Type B pancreatic cell (in vitro differentiated cells): ENCODE measurements at regions not wholly inside any gene's neighbourhood (a gene's known extent, or its start where the extent isn't known, plus 50 kb on each side); places are given as distances from the start of the nearest gene placed in this dataset.

Source experiments
- DNase-seq: peaks from one replicate; pipeline ENCODE4 v3.0.0; 2021; ENCODE audit warnings: mixed read lengths; ENCODE audit not compliant: unreplicated experiment; ENCODE audit errors: extremely low spot score
- H3K27ac Mint-ChIP-seq: 2 replicates; pipeline ENCODE4 v1.8.0; 2021; ENCODE audit warnings: mild to moderate bottlenecking, mixed read lengths
- H3K27me3 Mint-ChIP-seq: 2 replicates; pipeline ENCODE4 v1.8.0; 2021; ENCODE audit warnings: mixed read lengths
- H3K36me3 Mint-ChIP-seq: 2 replicates; pipeline ENCODE4 v1.8.0; 2021; ENCODE audit warnings: mixed read lengths
- H3K4me1 Mint-ChIP-seq: one replicate; pipeline ENCODE4 v1.8.0; 2021; ENCODE audit warnings: mixed read lengths; ENCODE audit not compliant: unreplicated experiment
- H3K4me3 Mint-ChIP-seq: 2 replicates; pipeline ENCODE4 v1.8.0; 2021; ENCODE audit warnings: mild to moderate bottlenecking, mixed read lengths
- H3K9me3 Mint-ChIP-seq: 2 replicates; pipeline ENCODE4 v1.8.0; 2021; ENCODE audit warnings: mixed read lengths
- CTCF ChIP-seq: fragments of 200-600 bp; sonication (generic); conservative IDR thresholded peaks from 2 replicates; pipeline ENCODE4 v1.5.0; 2021; ENCODE audit warnings: antibody characterized with exemption, mild to moderate bottlenecking

DNA sequence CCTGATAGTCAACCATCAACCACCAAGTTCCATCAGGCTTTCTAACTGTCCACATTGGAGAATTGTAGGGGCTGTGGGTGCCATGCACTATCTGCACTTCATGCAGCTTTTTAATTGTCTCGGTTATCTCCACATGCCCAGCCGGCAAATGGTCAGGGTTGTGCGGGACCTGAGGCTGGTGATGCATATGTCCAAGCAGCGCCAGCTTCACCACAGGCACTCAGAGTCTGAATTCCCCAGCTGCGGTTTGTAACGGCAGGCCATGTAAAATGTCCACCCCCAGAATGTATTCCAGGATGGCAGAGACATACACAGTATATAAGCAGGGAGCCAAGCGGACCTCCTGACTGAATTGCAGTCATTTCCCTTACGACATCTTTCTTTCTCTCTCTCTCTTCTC lies 435.6 kb downstream of the DYNC2H1 start:
- Mint-ChIP-seq H3K4me3 (no peak overlapping the region), H3K9me3 (peaks cover 6% of the 10 kb centered on the region), H3K27ac (no peak overlapping the region), H3K27me3 (no peaks in the 10 kb centered on the region), H3K36me3 (no peaks in the 10 kb centered on the region), H3K4me1 (no peaks in the 10 kb centered on the region)
- DNase-seq, result no peak
- no peak for TF ChIP-seq CTCF

DNA sequence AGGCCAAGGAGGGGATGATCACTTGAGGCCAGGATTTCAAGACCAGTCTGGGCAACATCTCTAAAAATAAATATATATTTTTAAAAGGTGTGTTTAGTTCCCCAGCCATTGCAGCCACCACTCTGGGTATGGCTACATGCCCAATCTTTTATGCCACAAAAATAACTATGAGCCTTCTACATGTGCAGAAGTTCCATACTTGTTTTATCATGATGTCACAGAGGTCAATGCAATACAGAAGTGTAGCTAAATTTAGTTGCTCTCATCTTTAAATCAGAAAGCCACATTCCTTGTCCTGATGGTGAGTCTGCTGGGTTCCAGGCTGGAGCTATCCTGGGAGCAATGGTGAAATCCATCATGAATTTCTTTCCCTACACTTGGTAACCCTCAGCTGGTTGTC lies 436.3 kb downstream of the DYNC2H1 start:
- Mint-ChIP-seq H3K4me1 (peaks cover 4% of the 10 kb centered on the region), H3K36me3 (no peaks in the 10 kb centered on the region), H3K27ac (no peak overlapping the region), H3K27me3 (no peaks in the 10 kb centered on the region), H3K9me3 (peaks cover 6% of the 10 kb centered on the region), H3K4me3 (no peak overlapping the region)
- no peak for TF ChIP-seq CTCF
- no peak for DNase-seq

- no peak overlapping the region for H3K4me3 Mint-ChIP-seq
- no peaks in the 10 kb centered on the region for H3K27me3 Mint-ChIP-seq
- no peak for TF ChIP-seq CTCF
- DNase-seq, result no peak
- no peaks in the 10 kb centered on the region for H3K36me3 Mint-ChIP-seq
- no peak overlapping the region for H3K27ac Mint-ChIP-seq
- H3K4me1 Mint-ChIP-seq, result peaks cover 8% of the 10 kb centered on the region
- H3K9me3 Mint-ChIP-seq, result peaks cover 6% of the 10 kb centered on the region
Measured at GRCh38 chr11:103546236-103546635, 437.0 kb downstream of the DYNC2H1 start.

- no peak for TF ChIP-seq CTCF
- Mint-ChIP-seq H3K4me3 (no peak overlapping the region), H3K4me1 (peaks cover 8% of the 10 kb centered on the region), H3K9me3 (peaks cover 6% of the 10 kb centered on the region), H3K27ac (no peak overlapping the region), H3K27me3 (no peaks in the 10 kb centered on the region), H3K36me3 (no peaks in the 10 kb centered on the region)
- no peak for DNase-seq
Measured at GRCh38 chr11:103547024-103547423, 437.8 kb downstream of the DYNC2H1 start.

DNA sequence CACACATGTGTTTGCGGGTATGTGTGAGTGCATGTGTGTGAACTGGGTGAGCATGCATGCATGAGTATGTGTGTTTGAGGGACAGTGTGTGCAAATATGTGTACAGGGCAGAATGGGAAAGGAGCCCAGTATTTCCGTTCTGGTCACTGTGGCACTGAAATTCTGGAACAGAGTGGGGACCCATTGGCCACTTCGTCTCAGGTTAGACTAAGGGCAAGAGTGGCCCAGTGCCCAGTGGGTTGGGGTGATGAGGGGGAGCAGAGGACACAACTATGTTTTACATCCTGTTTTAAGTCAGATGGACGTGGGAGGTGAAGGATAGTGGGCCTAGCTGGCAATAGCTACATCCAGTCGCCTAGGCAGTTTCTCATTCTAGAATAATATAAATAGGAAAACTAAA lies 438.5 kb downstream of the DYNC2H1 start:
- H3K4me3 Mint-ChIP-seq, result no peak overlapping the region
- H3K27me3 Mint-ChIP-seq, result no peaks in the 10 kb centered on the region
- peaks cover 6% of the 10 kb centered on the region for H3K9me3 Mint-ChIP-seq
- H3K27ac Mint-ChIP-seq, result no peak overlapping the region
- H3K4me1 Mint-ChIP-seq, result peaks cover 9% of the 10 kb centered on the region
- TF ChIP-seq CTCF, result no peak
- DNase-seq, result no peak
- H3K36me3 Mint-ChIP-seq, result no peaks in the 10 kb centered on the region

DNA sequence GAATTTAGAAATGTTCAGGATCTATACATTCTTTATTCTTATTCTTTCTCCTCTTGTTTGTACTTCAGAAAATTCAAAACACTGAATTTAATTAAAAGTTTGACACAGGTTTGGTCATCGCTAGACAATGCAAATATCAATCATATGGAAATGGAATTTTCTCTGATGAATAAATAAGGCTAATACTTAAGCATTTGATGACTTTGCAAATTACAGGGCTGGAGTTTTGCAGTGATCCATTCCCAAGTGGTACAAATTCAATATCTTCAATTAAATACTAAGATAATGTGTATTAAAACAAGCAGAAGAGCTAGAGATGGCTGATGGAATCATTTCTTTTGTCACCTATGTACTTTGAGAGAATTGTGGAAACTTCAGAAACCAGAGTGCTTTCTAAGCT lies 439.6 kb downstream of the DYNC2H1 start:
- no peak for TF ChIP-seq CTCF
- H3K27ac Mint-ChIP-seq, result no peak overlapping the region
- DNase-seq, result no peak
- H3K4me1 Mint-ChIP-seq, result peaks cover 13% of the 10 kb centered on the region
- peaks cover under 1% of the 10 kb centered on the region for H3K9me3 Mint-ChIP-seq
- no peaks in the 10 kb centered on the region for H3K36me3 Mint-ChIP-seq
- H3K27me3 Mint-ChIP-seq, result no peaks in the 10 kb centered on the region
- H3K4me3 Mint-ChIP-seq, result no peak overlapping the region
